GM12872 (cell line): ENCODE measurements at regions not wholly inside any gene's neighbourhood (a gene's known extent, or its start where the extent isn't known, plus 50 kb on each side); places are given as distances from the start of the nearest gene placed in this dataset.

Experiments used
- TF ChIP-seq, protein P1 (sequence below): IDR thresholded peaks from 3 replicates; pipeline ENCODE4 v1.5.1; 2011; ENCODE audit warnings: low read depth, mild to moderate bottlenecking, low read length, moderate library complexity; ENCODE audit not compliant: insufficient read depth

DNA sequence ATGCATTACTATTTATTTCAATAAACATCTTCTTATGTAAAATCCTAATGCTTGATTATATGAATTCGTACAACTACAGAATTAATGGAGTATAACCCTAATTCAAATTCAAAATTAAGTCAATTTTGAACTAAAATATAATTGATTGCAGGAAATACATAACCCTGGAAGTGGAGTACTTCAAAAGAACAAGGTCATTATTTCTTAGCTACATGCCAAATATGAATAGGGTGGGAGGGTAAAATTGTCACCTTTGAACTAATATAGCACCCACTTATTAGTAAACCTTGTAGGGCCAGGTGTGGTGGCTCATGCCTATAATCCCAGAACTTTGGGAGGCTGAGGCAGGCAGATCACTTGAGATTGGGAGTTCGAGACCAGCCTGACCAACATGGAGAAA, 895.4 kb upstream of the ACVR2A start:
- TF ChIP-seq, protein P1, sequence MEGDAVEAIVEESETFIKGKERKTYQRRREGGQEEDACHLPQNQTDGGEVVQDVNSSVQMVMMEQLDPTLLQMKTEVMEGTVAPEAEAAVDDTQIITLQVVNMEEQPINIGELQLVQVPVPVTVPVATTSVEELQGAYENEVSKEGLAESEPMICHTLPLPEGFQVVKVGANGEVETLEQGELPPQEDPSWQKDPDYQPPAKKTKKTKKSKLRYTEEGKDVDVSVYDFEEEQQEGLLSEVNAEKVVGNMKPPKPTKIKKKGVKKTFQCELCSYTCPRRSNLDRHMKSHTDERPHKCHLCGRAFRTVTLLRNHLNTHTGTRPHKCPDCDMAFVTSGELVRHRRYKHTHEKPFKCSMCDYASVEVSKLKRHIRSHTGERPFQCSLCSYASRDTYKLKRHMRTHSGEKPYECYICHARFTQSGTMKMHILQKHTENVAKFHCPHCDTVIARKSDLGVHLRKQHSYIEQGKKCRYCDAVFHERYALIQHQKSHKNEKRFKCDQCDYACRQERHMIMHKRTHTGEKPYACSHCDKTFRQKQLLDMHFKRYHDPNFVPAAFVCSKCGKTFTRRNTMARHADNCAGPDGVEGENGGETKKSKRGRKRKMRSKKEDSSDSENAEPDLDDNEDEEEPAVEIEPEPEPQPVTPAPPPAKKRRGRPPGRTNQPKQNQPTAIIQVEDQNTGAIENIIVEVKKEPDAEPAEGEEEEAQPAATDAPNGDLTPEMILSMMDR = no peak

DNA sequence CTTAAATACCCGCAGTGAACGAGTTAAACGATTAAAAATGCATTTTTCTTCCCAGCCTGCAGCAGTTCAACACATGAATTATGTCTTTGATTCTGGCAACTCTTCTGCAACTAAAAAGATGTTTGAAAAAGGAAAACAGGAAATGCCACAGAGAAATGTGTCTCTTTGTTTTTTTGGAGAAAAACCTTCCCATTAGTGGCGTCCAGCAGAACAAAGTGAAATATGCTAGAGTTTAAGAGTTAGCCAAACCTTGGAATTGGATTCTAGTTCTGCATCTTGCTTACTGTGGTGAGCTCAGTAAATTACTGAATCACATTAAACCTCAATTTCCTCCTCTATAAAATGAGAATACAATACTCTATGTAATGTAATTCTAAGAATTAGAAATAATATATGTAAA, 900.2 kb upstream of the ACVR2A start:
- TF ChIP-seq, protein P1 = no peak

DNA sequence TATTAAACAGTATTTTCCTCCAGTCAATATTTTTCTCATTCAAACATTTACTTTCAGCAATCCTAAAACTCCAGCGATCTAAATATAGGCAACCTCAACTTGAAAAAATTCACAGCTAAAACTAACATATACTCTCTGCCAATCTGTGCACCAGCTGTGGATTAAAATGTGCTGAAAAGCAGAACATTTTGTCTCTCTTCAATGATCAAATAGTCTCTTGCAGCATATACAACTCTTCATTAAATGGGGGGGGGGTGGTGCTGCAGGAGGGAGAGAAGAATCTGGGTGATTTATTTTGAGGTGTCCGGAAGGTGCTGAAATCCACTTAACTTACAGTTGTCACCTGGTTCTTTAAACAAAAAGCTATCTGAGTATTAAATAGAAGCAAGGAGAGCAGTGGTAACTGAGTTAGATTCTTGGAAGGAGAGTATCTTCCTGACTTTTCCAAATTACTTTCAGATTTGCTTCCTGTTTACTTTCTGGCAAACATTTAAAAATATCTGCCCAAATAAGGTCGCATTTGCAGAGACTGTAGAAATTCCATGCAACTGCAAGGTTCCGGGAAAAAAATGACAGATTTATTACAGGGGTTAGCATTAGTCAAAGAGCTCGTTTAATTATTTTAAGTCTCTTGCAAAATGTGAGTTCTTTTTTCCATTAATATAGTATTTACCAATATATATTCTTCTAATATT, 904.7 kb upstream of the ACVR2A start:
- TF ChIP-seq, protein P1 = no peak

DNA sequence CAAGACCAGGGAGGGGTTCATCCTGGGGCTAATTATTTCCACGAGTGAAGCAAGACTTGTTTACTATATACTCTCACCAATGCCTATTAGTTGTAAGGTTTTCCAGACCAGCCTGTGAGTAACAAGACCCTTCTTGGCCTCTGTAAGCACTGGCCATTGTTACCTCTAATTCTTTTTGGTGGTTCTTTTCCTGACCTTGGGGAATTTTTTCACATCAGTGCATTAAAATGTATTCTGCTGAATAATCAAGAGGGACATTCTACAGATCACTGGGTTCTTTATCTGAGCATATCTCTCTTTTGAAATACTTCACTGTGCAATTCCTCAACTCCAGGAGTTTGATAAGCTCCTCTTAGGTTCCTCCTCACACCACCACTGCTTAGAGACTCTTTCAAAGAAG, 909.9 kb upstream of the ACVR2A start:
- TF ChIP-seq, protein P1 = no peak

DNA sequence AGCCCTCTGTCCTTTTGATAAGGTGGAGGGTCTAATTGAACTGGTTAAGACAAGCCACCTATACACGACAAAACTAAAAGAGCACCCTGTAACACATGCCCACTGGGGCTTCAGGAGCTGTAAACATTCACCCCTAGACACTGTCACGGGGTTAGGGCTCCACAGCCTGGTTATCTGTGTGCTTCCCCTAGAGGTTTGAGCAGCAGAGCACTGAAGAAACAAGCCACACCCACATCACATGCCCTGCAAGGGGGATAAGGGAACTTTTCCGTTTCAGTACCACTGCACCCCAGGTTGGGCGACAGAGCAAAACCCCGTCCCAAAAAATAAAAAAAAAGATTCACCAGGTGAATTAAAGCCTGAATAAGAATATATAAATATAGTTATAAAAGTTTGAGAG, 913.7 kb upstream of the ACVR2A start:
- TF ChIP-seq, protein P1 = no peak

DNA sequence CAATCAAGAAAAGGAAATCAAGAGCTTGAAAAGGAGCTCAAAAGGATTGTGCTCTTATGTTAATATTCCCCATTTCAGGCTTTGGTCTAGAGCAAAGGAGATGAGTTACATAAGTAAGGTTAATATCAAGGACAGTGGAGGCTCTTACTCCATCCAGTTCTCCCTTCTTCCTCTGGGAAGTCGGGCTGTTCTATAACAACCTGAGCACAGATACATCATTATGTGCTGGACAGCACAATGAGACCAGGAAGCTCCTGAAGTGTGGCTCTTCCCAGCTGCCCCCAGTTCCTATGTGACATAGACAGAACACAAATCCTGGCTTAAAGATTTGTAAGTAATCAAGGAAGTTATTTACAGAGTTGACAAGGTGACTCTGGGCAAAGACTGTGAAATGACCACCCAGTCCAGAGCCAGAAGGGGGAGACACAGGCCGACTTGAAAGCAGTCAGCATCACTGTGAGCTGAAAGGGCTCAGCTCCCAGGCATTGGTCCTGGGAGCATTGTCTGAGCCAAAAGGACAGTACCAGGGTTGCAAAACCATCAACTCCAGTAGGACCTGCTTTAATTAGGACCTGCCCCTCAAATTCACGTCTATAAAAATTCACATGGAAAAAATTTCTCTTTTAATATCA, 917.6 kb upstream of the ACVR2A start:
- TF ChIP-seq, protein P1 = peak; percentile 44; the same call in 2 of the 3 replicates

DNA sequence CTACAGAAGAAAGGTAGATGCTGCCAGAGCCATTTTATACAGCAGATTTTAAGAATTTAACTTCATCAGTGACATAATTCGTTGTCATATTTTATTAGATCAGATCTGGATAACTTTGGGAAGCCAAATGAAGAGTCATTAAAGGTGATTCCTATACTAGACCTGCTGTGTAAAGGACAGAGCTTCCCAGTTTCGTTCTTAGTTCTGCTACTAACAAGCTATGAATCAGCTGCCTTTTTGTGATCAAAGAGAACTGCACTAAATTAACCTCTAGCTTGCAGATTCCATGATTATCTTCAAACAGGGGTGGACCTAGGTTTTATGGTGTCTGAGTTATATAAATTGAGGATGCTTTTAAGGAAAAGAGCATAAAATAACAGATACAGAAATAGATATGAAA, 926.5 kb upstream of the ACVR2A start:
- TF ChIP-seq, protein P1 = no peak
